ENCODE measurements at regions not wholly inside any gene's neighbourhood (a gene's known extent, or its start where the extent isn't known, plus 50 kb on each side); places are given as distances from the start of the nearest gene placed in this dataset.
"Not testable (repeated sequence)": the region's sequence is repeated elsewhere in the genome, so short reads cannot be mapped to it uniquely, and the experiment has no call there.

DNA sequence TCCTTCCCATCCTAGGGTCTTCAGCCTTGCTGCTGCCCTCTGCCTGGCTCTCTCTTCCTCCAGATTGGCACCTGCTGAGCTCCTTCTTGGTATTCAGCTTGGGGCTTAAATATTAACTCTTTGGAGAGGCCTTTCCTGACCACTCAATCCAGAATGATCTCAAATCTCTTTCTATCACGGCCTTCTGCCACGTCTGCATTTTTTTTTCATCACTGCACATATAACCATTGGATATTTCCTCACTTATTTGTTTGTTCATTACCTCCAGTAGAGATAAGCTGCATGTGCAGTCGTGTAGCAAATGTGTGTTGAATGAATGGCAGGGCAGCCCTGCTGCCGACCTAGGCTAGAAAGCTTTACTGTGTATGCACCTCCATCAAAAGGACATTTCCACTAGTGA lies 51.6 kb upstream of the MPP7 start:
- DNase-seq (ENCODE audit: low spot score), result no peak

DNA sequence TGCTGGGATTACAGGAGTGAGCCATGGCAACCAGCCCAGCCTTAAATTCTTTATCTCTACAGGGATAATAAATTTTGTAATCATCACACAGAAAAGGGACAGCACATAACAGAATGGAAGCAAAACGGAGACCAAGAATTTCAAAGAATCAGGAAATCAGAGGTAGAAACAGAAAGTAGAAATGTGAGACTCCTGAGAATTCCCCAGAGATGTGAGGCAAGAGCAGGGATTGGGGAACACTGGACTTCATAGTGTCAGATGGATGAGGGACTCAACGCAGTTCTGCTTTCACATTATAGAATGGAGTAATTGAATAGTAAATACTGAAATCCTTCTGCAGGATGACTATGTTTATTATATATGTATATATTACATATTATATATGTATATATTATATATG lies 52.5 kb upstream of the MPP7 start:
- DNase-seq (ENCODE audit: low spot score), result no peak

DNA sequence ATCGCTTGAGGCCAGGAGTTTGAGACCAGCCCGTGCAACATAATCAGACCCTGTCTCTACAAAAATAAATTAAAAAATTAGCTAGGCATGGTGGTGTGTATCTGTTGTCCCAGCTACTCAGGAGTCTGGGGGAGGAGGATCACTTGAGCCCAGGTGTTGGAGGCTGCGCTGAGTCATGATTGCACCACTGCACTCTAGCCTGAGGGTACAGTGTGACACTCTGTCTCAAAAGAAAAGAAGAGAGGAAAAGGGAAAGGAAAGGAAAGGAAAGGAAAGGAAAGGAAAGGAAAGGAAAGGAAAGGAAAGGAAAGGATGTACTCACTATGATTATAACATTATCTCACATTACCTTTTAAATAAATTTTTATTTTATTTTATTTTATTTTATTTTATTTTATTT lies 56.5 kb upstream of the MPP7 start:
- DNase-seq (ENCODE audit: low spot score), result no peak

- no peak for DNase-seq (ENCODE audit: low spot score)
Observed at GRCh38 chr10:28360175-28360574, 57.3 kb upstream of the MPP7 start.

- no peak for DNase-seq (ENCODE audit: low spot score)
Observed at GRCh38 chr10:28363376-28363775, 60.5 kb upstream of the MPP7 start.

DNA sequence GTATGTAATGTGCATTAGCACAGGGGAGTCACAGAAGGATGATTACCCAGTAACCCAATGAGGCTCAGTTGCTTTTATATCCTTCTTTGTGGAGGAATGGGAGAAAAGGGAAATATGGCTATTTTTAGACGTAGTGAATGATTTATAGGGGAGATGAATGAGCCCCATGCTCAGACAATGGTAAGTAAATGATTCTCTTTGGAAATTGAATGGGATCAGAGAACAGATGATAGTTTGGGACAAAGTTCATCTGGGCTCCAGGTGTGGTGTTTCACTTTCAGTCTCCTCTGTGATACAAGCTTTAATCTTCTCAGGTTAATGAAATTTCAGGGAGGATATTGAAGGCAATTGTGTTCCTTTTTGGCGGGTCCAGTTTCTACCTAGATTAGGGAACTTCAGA lies 63.0 kb upstream of the MPP7 start:
- no peak for DNase-seq (ENCODE audit: low spot score)

- DNase-seq (ENCODE audit: low spot score), result no peak
Observed at GRCh38 chr10:28366994-28367393, 64.1 kb upstream of the MPP7 start.

DNA sequence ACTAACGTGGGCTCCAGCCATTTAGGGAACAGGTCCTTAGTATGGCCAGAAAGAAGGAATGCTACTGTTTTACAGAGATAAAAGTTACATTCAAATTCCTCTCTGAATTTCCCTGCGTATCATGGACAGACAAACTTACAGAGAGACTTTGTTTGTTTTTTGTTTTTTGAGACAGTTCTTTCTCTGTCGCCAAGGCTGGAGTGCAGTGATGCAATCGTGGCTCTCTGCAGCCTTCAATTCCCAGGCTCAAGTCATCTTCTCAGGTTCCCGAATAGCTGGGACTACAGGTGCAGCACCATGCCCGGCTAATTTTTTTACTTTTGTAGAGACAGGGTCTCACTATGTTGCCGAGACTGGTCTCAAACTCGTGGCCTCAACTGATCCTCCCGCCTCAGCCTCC lies 64.5 kb upstream of the MPP7 start:
- no peak for DNase-seq (ENCODE audit: low spot score)

- DNase-seq (ENCODE audit: low spot score), result no peak
Observed at GRCh38 chr10:28367929-28368484, 65.1 kb upstream of the MPP7 start.

- DNase-seq (ENCODE audit: low spot score), result no peak
Observed at GRCh38 chr10:28370107-28370835, 67.4 kb upstream of the MPP7 start.

- not testable (repeated sequence) for DNase-seq (ENCODE audit: low spot score)
Observed at GRCh38 chr10:28371638-28372037, 68.8 kb upstream of the MPP7 start.

DNA sequence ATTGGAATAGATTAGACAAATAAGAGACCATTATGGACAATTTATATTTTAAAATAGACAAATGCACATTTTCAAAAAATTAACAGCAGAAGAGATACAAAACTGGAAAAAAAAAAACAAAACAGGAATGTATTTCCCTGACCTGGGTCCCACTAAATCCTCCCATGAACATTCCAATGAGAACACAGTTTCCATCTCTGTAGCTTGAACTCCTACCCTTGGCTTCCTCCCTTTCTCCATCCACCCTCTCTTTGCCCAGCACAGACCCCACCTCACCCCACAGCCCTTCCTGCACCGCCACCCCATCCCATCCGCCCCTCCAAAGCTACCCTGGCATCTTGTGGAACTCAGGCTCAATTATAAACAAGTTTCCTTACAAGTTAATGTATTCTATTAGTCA lies 71.2 kb upstream of the MPP7 start:
- no peak for DNase-seq (ENCODE audit: low spot score)

- DNase-seq (ENCODE audit: low spot score), result no peak
Observed at GRCh38 chr10:28375399-28376354, 72.8 kb upstream of the MPP7 start.

DNA sequence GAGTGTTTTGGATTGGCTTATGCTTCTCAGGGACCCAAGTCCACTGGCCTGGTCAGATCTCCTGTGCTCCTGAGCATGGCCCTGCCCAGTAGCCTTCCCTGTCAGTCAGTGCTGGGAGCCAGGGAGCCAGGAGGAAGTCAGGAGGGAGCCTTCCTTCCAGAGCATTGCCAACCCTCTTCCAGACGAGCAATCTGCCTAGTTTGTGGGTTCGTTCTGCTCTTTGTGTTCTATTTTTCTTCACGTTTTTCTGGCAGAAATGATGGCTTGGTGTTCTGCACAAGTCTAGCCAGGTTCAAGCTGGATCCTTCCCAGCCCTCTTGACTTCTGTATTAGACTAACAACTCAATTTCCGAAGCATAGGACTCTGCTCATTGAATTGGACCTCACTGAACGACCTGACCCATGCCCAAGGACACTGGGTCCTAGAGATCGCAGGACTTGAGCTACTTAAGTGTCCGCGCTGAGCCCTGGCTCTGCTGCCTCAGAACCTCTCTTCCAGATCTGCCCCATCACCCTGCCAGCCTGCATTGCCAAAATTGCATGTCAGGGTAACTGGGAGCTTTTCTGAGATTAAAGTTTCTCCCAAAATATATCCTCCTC lies 76.2 kb upstream of the MPP7 start:
- DNase-seq (ENCODE audit: low spot score), result no peak

DNA sequence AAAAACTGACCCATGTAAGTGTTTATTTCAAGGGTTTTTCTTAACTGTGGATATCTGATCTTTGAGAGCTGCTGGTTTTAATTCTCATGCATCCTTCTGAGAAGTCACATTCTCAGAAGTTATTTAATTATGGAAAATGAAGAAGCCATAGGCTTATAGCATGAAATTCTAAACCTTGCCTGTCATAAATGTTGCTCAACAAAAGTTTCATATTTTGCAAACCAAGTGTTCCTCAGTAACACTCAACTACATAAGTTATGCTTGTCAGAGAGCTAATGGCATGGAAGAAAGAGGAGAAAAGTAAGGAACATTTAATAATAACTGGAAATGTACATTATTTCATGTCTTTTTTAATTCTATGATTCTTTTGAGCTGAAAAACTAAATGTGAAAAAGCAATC lies 78.6 kb upstream of the MPP7 start:
- no peak for DNase-seq (ENCODE audit: low spot score)

GRCh38 chr10:28381903-28382347 lies 79.1 kb upstream of the MPP7 start:
- DNase-seq (ENCODE audit: low spot score), result peak; percentile 65

GRCh38 chr10:28382525-28383269 lies 79.8 kb upstream of the MPP7 start:
- no peak for DNase-seq (ENCODE audit: low spot score)

- no peak for DNase-seq (ENCODE audit: low spot score)
Observed at GRCh38 chr10:28384557-28384956, 81.7 kb upstream of the MPP7 start.

- no peak for DNase-seq (ENCODE audit: low spot score)
Observed at GRCh38 chr10:28385748-28386502, 83.1 kb upstream of the MPP7 start.

GRCh38 chr10:28386503-28386868 lies 83.6 kb upstream of the MPP7 start:
- no peak for DNase-seq (ENCODE audit: low spot score)

DNA sequence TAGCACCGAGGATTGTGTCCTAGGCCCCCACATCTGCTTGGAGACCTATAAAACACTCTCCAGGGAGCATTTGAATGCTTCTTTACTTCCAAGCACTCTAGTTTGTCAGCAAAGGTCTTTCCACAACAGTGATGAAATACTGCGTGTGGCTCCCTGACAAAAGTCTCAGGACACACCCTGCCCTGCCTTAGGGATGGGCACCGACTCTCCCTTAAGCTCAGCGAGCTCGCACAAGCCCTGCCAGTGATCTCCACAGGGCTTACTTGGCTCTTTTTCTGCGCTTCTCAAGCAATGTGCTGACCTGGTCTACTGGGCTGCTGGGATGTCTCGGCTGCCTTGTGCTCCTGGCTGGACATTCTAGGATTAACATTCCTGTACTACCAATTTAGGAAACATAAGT lies 84.3 kb upstream of the MPP7 start:
- DNase-seq (ENCODE audit: low spot score), result no peak
